ENCODE measurements at regions not wholly inside any gene's neighbourhood (a gene's known extent, or its start where the extent isn't known, plus 50 kb on each side); places are given as distances from the start of the nearest gene placed in this dataset.

DNA sequence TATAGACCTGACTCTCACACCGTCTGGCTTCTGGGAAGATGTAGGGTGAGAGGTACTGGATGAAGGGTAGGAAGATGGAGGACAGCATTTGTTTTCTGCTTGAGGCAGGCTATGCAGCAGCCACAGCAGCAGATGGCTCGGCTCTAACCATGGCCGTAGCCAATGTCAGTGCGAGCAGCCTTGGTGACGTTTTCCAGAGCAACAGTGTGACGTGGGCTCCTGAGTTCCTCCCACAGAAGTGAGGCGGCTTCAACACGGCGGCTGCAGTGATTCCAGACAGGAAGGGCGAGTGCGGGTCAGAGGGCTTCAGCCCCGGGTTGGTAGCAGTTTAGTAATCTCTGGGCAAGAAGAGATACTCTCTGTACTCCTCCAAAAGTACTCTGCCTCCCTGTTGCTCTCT lies 133.0 kb upstream of the MYT1L start:
- TF ChIP-seq ZNF274 (IDR thresholded peaks at IDR 0.05; ENCODE audit: low read depth, low read length) (no peak), YY1 (IDR thresholded peaks at IDR 0.05; ENCODE audit: insufficient read depth, insufficient read length) (no peak)

All from NT2/D1 (cell line).